ENCODE measurements at regions not wholly inside any gene's neighbourhood (a gene's known extent, or its start where the extent isn't known, plus 50 kb on each side); places are given as distances from the start of the nearest gene placed in this dataset.

DNA sequence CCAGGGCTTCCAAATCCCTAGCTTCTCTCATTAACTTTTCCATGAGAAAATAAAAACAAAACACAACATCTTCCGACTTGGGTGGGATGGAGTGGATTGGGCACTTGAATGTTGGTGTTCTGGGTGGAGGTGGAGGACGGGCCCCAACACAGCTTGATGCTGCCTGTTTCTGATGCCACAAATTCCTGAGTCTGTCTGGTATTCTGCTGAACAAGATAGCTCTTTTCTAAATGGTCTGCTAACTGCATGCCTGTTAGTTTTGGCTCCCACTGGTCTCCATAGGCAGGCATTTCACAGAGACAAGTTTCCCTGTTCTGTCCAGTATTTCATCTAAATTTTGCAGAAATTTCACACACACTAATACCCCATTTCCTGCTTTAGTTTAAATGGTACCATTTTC is 160.9 kb upstream of the FZD8 start:
- ChIA-PET POLR2A (no interaction called here), CTCF (no interaction called here)
- TF ChIP-seq, protein P1, sequence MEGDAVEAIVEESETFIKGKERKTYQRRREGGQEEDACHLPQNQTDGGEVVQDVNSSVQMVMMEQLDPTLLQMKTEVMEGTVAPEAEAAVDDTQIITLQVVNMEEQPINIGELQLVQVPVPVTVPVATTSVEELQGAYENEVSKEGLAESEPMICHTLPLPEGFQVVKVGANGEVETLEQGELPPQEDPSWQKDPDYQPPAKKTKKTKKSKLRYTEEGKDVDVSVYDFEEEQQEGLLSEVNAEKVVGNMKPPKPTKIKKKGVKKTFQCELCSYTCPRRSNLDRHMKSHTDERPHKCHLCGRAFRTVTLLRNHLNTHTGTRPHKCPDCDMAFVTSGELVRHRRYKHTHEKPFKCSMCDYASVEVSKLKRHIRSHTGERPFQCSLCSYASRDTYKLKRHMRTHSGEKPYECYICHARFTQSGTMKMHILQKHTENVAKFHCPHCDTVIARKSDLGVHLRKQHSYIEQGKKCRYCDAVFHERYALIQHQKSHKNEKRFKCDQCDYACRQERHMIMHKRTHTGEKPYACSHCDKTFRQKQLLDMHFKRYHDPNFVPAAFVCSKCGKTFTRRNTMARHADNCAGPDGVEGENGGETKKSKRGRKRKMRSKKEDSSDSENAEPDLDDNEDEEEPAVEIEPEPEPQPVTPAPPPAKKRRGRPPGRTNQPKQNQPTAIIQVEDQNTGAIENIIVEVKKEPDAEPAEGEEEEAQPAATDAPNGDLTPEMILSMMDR (IDR thresholded peaks at IDR 0.05; ENCODE audit: low read depth, low read length), result no peak
- Histone ChIP-seq H3K9me3 (ENCODE audit: control insufficient read depth, insufficient read depth, low read length) (no peaks in the 10 kb centered on the region), H3K27me3 (ENCODE audit: control insufficient read depth, insufficient read depth, low read length) (no peaks in the 10 kb centered on the region), H3K27ac (ENCODE audit: low read depth, low read length) (no peak overlapping the region), H3K4me3 (ENCODE audit: low read depth, low read length) (no peak overlapping the region)
- DNase-seq (ENCODE audit: low read depth, low spot score), result no peak

DNA sequence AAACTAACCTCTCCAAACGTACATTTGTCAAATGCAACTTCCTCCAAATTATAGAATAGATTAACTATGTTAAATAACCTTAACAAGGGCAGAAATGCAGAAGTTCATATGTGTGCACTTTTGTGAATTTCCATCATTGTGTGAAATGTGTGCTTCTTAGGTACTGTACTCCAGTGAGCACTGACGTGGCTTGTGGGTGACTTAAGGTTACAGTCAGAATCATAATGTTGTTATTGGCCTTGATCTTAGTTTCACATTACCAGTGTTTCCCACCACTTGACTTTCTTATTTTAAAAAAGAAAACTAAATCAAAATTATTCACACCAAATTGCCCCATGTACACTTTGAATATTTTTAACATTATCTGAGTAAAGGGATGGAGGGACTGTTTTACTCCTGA is 155.1 kb upstream of the FZD8 start:
- ChIA-PET CTCF (no interaction called here), POLR2A (no interaction called here)
- H3K27ac ChIP-seq (ENCODE audit: low read depth, low read length), result no peak overlapping the region
- no peaks in the 10 kb centered on the region for H3K27me3 ChIP-seq (ENCODE audit: control insufficient read depth, insufficient read depth, low read length)
- H3K9me3 ChIP-seq (ENCODE audit: control insufficient read depth, insufficient read depth, low read length), result peaks cover 3% of the 10 kb centered on the region; the same call in 1 of the 2 replicates
- no peak overlapping the region for H3K4me3 ChIP-seq (ENCODE audit: low read depth, low read length)
- TF ChIP-seq, protein P1 (IDR thresholded peaks at IDR 0.05; ENCODE audit: low read depth, low read length), result no peak
- no peak for DNase-seq (ENCODE audit: low read depth, low spot score)

DNA sequence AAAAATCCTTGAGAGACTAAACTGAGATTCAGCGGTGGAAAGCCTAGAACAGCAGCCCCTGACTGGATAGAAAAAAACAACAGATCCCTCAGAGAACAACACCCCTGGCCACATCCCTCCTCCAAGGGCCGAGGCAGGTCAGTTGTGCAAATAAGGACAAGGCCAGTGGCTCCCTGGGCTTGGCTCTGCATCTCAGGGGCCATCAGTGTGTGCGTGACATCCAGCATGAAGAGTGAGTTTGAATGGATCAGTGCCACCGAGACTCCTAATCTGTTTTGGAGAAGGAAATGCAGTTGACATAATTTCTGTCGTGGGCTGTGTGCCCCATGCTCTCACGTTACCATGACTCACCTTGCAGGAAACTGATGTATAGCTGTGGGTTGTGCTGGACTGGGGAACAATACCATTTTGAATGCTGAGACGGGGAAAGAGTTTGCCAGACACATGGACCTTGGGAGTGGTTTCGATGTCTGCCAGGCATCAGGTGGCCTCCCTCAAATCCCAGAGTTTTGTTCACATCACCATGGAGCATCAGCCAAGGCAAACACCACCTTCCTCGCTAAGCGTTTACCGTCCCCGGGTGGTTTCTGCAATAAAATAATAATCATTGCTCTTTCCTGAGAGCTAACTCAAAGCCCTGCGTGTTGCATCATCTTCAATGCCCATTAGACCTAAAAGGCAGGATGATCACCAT is 153.2 kb upstream of the FZD8 start:
- TF ChIP-seq, protein P1 (IDR thresholded peaks at IDR 0.05; ENCODE audit: low read depth, low read length), result no peak
- H3K4me3 ChIP-seq (ENCODE audit: low read depth, low read length), result no peak overlapping the region
- POLR2A ChIA-PET, result interaction anchor here (0.5 kb wide), 1 partner anchor 145 kb away, joined by 3 read pairs; no protein-coding TSS in a partner anchor
- H3K9me3 ChIP-seq (ENCODE audit: control insufficient read depth, insufficient read depth, low read length), result peaks cover 3% of the 10 kb centered on the region; the same call in 1 of the 2 replicates
- CTCF ChIA-PET, result no interaction called here
- H3K27me3 ChIP-seq (ENCODE audit: control insufficient read depth, insufficient read depth, low read length), result no peaks in the 10 kb centered on the region
- DNase-seq (ENCODE audit: low read depth, low spot score), result no peak
- H3K27ac ChIP-seq (ENCODE audit: low read depth, low read length), result no peak overlapping the region

DNA sequence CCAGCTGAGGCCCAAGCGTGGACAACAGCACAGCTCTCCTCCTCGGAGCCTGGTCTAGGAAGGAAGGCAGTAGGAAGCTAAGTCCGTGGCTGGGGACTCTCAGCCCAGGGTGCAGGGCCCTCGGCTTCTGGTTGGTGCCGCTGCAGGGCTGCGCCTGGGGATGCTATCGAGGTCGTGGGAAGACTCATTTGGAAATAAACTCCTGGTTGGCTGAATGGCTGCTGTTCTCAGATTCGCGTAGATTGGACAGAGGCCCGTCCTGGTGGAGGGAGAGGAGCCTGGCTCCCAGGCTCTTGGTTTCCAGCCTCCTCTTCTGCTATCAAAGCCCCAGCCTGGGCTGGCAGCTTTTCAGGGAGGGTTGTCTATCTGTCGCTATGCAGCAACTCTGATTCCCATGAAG is 152.6 kb upstream of the FZD8 start:
- ChIA-PET POLR2A (no interaction called here), CTCF (interaction anchor here (0.6 to 1.1 kb wide), 2 partner anchors 13 to 687 kb away, joined by 3 read pairs; no protein-coding TSS in a partner anchor)
- H3K27ac ChIP-seq (ENCODE audit: low read depth, low read length), result no peak overlapping the region

DNA sequence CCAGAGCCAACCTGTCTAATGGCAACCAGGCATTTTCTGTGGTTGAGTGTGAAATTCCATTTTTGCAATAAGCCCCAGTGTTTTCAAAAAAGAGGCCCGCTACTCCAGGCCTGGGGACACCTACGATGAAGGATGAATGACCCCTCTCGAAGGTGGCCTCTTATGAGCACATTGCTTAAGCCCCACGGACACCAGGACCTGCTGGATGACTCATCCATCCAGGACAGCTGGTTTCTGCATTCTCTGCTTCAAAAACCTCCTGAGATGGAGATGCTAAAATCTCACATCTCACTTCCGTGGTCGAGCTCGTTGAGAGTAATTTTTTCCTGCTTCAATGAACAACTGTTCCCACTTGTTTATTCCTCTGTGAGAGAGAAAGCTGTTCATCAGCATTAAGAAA is 150.2 kb upstream of the FZD8 start:
- DNase-seq (ENCODE audit: low read depth, low spot score), result no peak
- POLR2A ChIA-PET, result no interaction called here
- Histone ChIP-seq H3K9me3 (ENCODE audit: control insufficient read depth, insufficient read depth, low read length) (peaks cover 3% of the 10 kb centered on the region; the same call in 1 of the 2 replicates), H3K4me3 (ENCODE audit: low read depth, low read length) (no peak overlapping the region), H3K27me3 (ENCODE audit: control insufficient read depth, insufficient read depth, low read length) (no peaks in the 10 kb centered on the region), H3K27ac (ENCODE audit: low read depth, low read length) (no peak overlapping the region)
- TF ChIP-seq, protein P1 (IDR thresholded peaks at IDR 0.05; ENCODE audit: low read depth, low read length), result no peak
- CTCF ChIA-PET, result no interaction called here

More for the DNA sequence above, 152.6 kb upstream of the FZD8 start:
- Histone ChIP-seq H3K9me3 (ENCODE audit: control insufficient read depth, insufficient read depth, low read length) (peaks cover 3% of the 10 kb centered on the region; the same call in 1 of the 2 replicates), H3K4me3 (ENCODE audit: low read depth, low read length) (no peak overlapping the region), H3K27me3 (ENCODE audit: control insufficient read depth, insufficient read depth, low read length) (no peaks in the 10 kb centered on the region)
- TF ChIP-seq, protein P1 (IDR thresholded peaks at IDR 0.05; ENCODE audit: low read depth, low read length), result no peak
- no peak for DNase-seq (ENCODE audit: low read depth, low spot score)
